ENCODE measurements at regions not wholly inside any gene's neighbourhood (a gene's known extent, or its start where the extent isn't known, plus 50 kb on each side); places are given as distances from the start of the nearest gene placed in this dataset.

- TF ChIP-seq, protein P1, sequence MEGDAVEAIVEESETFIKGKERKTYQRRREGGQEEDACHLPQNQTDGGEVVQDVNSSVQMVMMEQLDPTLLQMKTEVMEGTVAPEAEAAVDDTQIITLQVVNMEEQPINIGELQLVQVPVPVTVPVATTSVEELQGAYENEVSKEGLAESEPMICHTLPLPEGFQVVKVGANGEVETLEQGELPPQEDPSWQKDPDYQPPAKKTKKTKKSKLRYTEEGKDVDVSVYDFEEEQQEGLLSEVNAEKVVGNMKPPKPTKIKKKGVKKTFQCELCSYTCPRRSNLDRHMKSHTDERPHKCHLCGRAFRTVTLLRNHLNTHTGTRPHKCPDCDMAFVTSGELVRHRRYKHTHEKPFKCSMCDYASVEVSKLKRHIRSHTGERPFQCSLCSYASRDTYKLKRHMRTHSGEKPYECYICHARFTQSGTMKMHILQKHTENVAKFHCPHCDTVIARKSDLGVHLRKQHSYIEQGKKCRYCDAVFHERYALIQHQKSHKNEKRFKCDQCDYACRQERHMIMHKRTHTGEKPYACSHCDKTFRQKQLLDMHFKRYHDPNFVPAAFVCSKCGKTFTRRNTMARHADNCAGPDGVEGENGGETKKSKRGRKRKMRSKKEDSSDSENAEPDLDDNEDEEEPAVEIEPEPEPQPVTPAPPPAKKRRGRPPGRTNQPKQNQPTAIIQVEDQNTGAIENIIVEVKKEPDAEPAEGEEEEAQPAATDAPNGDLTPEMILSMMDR (IDR thresholded peaks at IDR 0.05) = no peak
- Histone ChIP-seq H3K27ac (peak overlapping the region in 1 of 4 donors; percentile 13), H3K9me3 (no peaks in the 10 kb centered on the region), H3K4me1 (peaks cover 0 to 7% (median 0%) of the 10 kb centered on the region in 3 donors), H3K4me3 (peak overlapping the region in 2 of 4 donors; percentile 22 to 24), H3K27me3 (no peaks in the 10 kb centered on the region), H3K36me3 (no peaks in the 10 kb centered on the region)
- DNase-seq (no peak), ATAC-seq (peak; percentile 78 to 88 (median 86)), FAIRE-seq (no peak)
- intact Hi-C loops (cut with DNase I) = no loop called here
- WGBS, 2 donors = 15 to 18% methylated on average over 10 of the region's 10 CpGs
Measured at GRCh38 chr14:84750763-84751554, 779.0 kb upstream of the FLRT2 start.

GRCh38 chr14:84751745-84752144 lies 778.2 kb upstream of the FLRT2 start:
- no peak for FAIRE-seq
- peak overlapping the region in 1 of 4 donors; percentile 22 for H3K4me3 ChIP-seq
- H3K27ac ChIP-seq = peak overlapping the region in 1 of 4 donors; percentile 13
- intact Hi-C loops (cut with DNase I) = no loop called here
- 30 to 34% methylated on average over 3 of the region's 3 CpGs for WGBS, 2 donors
- H3K27me3 ChIP-seq = no peaks in the 10 kb centered on the region
- no peaks in the 10 kb centered on the region for H3K36me3 ChIP-seq
- DNase-seq = no peak
- peaks cover 0 to 7% (median 0%) of the 10 kb centered on the region in 3 donors for H3K4me1 ChIP-seq
- peak; percentile 45 to 75 (median 68) for ATAC-seq
- H3K9me3 ChIP-seq = no peaks in the 10 kb centered on the region
- TF ChIP-seq, protein P1 (IDR thresholded peaks at IDR 0.05) = no peak

DNA sequence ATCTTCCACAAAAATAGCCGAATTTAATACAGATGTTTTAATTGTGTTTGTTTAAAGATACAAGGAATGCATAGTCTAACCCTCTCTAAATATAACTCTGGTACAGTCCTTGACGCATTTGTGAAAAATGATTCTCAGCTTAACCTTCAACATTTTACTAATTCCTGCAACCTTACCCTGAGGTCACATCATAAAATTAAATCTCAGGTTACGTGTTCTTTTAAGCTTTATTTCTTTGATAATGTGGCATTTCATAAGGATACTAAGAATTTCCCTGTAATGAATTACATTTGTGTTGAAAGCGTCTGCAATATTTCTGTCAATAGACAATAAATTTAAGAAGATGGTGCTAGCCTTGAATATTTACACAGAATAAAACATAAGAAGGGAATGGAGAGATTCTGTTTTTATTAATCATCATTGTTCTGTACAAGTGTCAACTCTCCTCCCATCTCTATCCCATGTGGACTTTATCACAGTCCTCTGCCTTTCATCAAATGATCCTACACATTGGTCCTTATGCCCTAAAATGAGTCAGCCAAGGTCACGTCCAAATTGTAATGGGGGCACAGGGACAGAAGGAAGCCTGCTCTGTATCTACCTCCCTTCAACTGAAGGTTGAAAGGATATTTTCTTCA lies 769.3 kb upstream of the FLRT2 start:
- no peak for ATAC-seq
- Histone ChIP-seq H3K4me3 (no peak overlapping the region), H3K4me1 (no peaks in the 10 kb centered on the region), H3K27ac (no peak overlapping the region), H3K36me3 (no peaks in the 10 kb centered on the region), H3K9me3 (no peaks in the 10 kb centered on the region), H3K27me3 (no peaks in the 10 kb centered on the region)
- TF ChIP-seq, protein P1 (IDR thresholded peaks at IDR 0.05) = no peak
- no peak for DNase-seq
- WGBS, 2 donors = 70 to 83% methylated on average over 5 of the region's 5 CpGs
- intact Hi-C loops (cut with DNase I) = no loop called here
- no peak for FAIRE-seq

DNA sequence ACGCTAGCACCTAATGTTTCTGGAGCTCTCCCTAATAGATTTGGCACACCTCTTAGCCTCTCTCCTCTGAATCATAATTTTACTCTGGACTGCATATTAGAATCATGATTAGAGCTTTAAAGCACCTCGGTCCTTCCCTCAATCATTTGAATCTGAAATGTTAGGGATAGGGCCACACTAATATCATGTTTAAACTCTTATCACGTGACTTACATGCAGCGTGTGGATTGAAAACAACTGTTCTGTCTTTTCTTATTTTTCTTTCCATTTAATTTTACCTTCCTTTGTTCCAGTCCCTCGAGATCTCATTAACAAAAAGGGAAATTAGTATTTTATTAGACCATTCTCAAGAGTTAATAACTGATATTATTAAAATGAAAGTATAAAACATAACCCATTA lies 762.5 kb upstream of the FLRT2 start:
- 90 to 93% methylated on average over 5 of the region's 5 CpGs for WGBS, 2 donors
- TF ChIP-seq, protein P1 (IDR thresholded peaks at IDR 0.05) = no peak
- DNase-seq (no peak), ATAC-seq (no peak), FAIRE-seq (no peak)
- no peaks in the 10 kb centered on the region for H3K4me1 ChIP-seq
- H3K27ac ChIP-seq = no peak overlapping the region
- intact Hi-C loops (cut with DNase I) = no loop called here
- no peaks in the 10 kb centered on the region for H3K9me3 ChIP-seq
- no peak overlapping the region for H3K4me3 ChIP-seq
- H3K36me3 ChIP-seq = no peaks in the 10 kb centered on the region
- no peaks in the 10 kb centered on the region for H3K27me3 ChIP-seq

DNA sequence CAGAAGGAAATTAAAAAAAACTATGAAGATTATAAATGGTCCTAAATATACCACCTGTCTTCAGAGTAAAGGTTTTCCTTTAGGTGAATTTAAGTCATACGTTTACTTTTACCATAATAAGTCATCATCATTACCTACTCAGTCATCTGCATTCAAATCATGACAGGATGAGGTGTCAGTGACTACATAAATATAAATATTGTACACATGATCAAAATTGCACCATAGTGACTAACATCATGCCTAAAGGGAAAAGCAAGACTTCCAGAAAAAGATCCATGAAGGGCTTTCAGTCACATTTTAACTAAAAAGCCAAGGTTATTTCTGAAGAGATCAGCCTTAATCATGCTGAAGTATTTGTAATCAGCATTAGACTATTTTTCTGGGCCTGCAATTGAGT lies 759.9 kb upstream of the FLRT2 start:
- no peak for ATAC-seq
- no peaks in the 10 kb centered on the region for H3K36me3 ChIP-seq
- DNase-seq = no peak
- H3K27ac ChIP-seq = no peak overlapping the region
- intact Hi-C loops (cut with DNase I) = no loop called here
- no peaks in the 10 kb centered on the region for H3K9me3 ChIP-seq
- no peak overlapping the region for H3K4me3 ChIP-seq
- WGBS, 2 donors = 76 to 84% methylated on average over 1 of the region's 1 CpG
- no peaks in the 10 kb centered on the region for H3K27me3 ChIP-seq
- H3K4me1 ChIP-seq = no peaks in the 10 kb centered on the region
- TF ChIP-seq, protein P1 (IDR thresholded peaks at IDR 0.05) = no peak
- FAIRE-seq = no peak
